ENCODE measurements at regions not wholly inside any gene's neighbourhood (a gene's known extent, or its start where the extent isn't known, plus 50 kb on each side); places are given as distances from the start of the nearest gene placed in this dataset.

GRCh38 chr2:78251708-78252107 lies 729.5 kb upstream of the LRRTM4 start:
- TF ChIP-seq, protein P1, sequence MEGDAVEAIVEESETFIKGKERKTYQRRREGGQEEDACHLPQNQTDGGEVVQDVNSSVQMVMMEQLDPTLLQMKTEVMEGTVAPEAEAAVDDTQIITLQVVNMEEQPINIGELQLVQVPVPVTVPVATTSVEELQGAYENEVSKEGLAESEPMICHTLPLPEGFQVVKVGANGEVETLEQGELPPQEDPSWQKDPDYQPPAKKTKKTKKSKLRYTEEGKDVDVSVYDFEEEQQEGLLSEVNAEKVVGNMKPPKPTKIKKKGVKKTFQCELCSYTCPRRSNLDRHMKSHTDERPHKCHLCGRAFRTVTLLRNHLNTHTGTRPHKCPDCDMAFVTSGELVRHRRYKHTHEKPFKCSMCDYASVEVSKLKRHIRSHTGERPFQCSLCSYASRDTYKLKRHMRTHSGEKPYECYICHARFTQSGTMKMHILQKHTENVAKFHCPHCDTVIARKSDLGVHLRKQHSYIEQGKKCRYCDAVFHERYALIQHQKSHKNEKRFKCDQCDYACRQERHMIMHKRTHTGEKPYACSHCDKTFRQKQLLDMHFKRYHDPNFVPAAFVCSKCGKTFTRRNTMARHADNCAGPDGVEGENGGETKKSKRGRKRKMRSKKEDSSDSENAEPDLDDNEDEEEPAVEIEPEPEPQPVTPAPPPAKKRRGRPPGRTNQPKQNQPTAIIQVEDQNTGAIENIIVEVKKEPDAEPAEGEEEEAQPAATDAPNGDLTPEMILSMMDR (IDR thresholded peaks at IDR 0.05; ENCODE audit: low read depth, low read length, missing input control), result no peak
- TF ChIP-seq TAF1 (conservative IDR thresholded peaks at IDR 0.05), result no peak
- no peak for TF ChIP-seq YY1 (IDR thresholded peaks at IDR 0.05)
- TF ChIP-seq MAX (IDR thresholded peaks at IDR 0.05), result no peak
- TF ChIP-seq REST (IDR thresholded peaks at IDR 0.05), result no peak
- TF ChIP-seq, protein P2, sequence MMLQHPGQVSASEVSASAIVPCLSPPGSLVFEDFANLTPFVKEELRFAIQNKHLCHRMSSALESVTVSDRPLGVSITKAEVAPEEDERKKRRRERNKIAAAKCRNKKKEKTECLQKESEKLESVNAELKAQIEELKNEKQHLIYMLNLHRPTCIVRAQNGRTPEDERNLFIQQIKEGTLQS (IDR thresholded peaks at IDR 0.05), result no peak
- TF ChIP-seq HNF4A (conservative IDR thresholded peaks at IDR 0.05), result no peak
- TF ChIP-seq GABPA (IDR thresholded peaks at IDR 0.05 in 1 of 2, conservative IDR thresholded peaks at IDR 0.05 in 1 of 2), result no peak
- no peak for TF ChIP-seq NR2F2 (IDR thresholded peaks at IDR 0.05)
- TF ChIP-seq SP1 (IDR thresholded peaks at IDR 0.05), result no peak
